ENCODE measurements at regions not wholly inside any gene's neighbourhood (a gene's known extent, or its start where the extent isn't known, plus 50 kb on each side); places are given as distances from the start of the nearest gene placed in this dataset.

DNA sequence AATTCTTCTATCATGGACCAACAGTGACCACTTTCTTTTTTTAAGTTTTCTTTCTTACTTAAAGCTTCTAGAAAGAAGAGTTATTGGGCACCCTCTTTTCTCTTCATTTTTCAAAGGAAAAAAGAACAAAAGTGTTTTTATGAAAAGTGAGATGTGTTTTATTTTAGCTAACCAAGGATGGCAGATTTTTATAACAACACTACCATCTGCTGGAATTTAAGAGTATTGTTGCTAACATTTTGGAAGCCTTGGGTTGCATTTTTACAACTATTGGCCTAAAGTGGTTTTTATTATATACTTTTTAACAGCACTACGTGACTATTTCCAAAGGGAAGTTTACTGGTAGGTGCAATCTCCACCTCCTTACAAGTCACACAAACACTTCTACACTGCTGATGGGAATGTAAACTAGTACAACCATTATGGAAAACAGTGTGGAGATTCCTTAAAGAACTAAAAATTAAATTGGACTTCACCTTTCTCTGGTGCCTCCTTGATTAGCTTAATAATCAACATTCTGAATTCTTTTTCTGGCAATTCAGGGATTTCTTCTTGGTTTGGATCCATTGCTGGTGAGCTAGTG, 237.7 kb upstream of the AGTR1 start:
- H3K27me3 ChIP-seq (ENCODE audit: control insufficient read depth, insufficient read depth, low read length), result no peaks in the 10 kb centered on the region
- no peak overlapping the region for H3K27ac ChIP-seq (ENCODE audit: low read depth in 2 of 2, low read length in 2 of 2)
- no peaks in the 10 kb centered on the region for H3K4me1 ChIP-seq (ENCODE audit: control insufficient read depth in 2 of 3, insufficient read depth in 2 of 3, low read depth in 1 of 3, low read length in 3 of 3)
- H3K9ac ChIP-seq (ENCODE audit: low read length in 3 of 3), result no peak overlapping the region
- H3K4me3 ChIP-seq (ENCODE audit: low read length in 3 of 3), result no peak overlapping the region
- intact Hi-C loops (cut with DNase I), result no loop called here
- no peaks in the 10 kb centered on the region for H3K9me3 ChIP-seq (ENCODE audit: control insufficient read depth in 2 of 3, insufficient read depth in 1 of 3, low read length in 3 of 3)
- FAIRE-seq (no peak), DNase-seq (no peak)
- no peaks in the 10 kb centered on the region for H3K36me3 ChIP-seq (ENCODE audit: control insufficient read depth in 2 of 3, insufficient read depth in 3 of 3, low read length in 3 of 3)
- TF ChIP-seq, protein P1, sequence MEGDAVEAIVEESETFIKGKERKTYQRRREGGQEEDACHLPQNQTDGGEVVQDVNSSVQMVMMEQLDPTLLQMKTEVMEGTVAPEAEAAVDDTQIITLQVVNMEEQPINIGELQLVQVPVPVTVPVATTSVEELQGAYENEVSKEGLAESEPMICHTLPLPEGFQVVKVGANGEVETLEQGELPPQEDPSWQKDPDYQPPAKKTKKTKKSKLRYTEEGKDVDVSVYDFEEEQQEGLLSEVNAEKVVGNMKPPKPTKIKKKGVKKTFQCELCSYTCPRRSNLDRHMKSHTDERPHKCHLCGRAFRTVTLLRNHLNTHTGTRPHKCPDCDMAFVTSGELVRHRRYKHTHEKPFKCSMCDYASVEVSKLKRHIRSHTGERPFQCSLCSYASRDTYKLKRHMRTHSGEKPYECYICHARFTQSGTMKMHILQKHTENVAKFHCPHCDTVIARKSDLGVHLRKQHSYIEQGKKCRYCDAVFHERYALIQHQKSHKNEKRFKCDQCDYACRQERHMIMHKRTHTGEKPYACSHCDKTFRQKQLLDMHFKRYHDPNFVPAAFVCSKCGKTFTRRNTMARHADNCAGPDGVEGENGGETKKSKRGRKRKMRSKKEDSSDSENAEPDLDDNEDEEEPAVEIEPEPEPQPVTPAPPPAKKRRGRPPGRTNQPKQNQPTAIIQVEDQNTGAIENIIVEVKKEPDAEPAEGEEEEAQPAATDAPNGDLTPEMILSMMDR (IDR thresholded peaks at IDR 0.05; ENCODE audit: borderline replicate concordance, extremely low read depth, insufficient read depth), result no peak

DNA sequence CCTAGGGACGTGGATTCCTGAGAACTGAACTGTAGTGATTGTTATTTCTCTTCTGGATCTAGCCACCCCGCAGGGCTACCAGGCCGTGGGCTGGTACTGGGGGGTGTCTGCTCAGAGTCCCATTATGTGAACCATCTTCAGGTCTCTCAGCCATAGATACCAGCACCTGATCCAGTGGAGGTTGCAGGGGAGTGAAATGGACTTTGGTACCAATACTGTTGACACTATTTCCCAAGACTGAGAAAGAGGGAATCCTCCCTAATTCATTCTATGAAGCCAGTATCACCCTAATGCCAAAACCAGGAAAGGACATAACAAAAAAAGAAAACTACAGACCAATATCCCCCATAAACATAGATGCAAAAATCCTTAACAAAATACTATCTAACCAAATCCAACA, 237.0 kb upstream of the AGTR1 start:
- no peak overlapping the region for H3K9ac ChIP-seq (ENCODE audit: low read length in 3 of 3)
- no peaks in the 10 kb centered on the region for H3K4me1 ChIP-seq (ENCODE audit: control insufficient read depth in 2 of 3, insufficient read depth in 2 of 3, low read depth in 1 of 3, low read length in 3 of 3)
- H3K27ac ChIP-seq (ENCODE audit: low read depth in 2 of 2, low read length in 2 of 2), result no peak overlapping the region
- no peaks in the 10 kb centered on the region for H3K36me3 ChIP-seq (ENCODE audit: control insufficient read depth in 2 of 3, insufficient read depth in 3 of 3, low read length in 3 of 3)
- TF ChIP-seq, protein P1 (IDR thresholded peaks at IDR 0.05; ENCODE audit: borderline replicate concordance, extremely low read depth, insufficient read depth), result no peak
- H3K4me3 ChIP-seq (ENCODE audit: low read length in 3 of 3), result no peak overlapping the region
- intact Hi-C loops (cut with DNase I), result no loop called here
- no peak for FAIRE-seq
- no peaks in the 10 kb centered on the region for H3K9me3 ChIP-seq (ENCODE audit: control insufficient read depth in 2 of 3, insufficient read depth in 1 of 3, low read length in 3 of 3)
- no peaks in the 10 kb centered on the region for H3K27me3 ChIP-seq (ENCODE audit: control insufficient read depth, insufficient read depth, low read length)
- DNase-seq, result no peak

DNA sequence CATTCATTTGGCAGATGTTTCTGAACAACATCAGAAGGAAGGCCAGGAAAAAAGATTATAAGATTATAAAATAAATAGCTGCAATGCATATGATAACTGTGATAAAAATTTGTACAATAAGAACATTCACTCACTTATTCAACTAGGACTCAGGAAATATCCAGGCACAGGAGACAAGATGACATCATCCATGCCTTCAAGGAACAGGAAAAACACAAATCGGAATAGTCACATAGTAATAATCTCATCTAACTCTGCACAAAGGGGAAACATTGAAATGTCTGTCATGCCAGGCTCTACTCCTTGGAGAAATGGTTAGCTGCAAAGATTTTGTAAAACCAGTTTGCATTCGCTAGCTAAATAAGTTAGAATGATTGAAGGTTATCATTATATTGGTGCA, 233.5 kb upstream of the AGTR1 start:
- DNase-seq (no peak), FAIRE-seq (no peak)
- intact Hi-C loops (cut with DNase I), result no loop called here

More for the DNA sequence above, 233.5 kb upstream of the AGTR1 start:
- TF ChIP-seq, protein P1 (IDR thresholded peaks at IDR 0.05; ENCODE audit: borderline replicate concordance, extremely low read depth, insufficient read depth), result no peak
- no peak overlapping the region for H3K9ac ChIP-seq (ENCODE audit: low read length in 3 of 3)
- H3K27me3 ChIP-seq (ENCODE audit: control insufficient read depth, insufficient read depth, low read length), result no peaks in the 10 kb centered on the region
- no peak overlapping the region for H3K4me3 ChIP-seq (ENCODE audit: low read length in 3 of 3)
- H3K4me1 ChIP-seq (ENCODE audit: control insufficient read depth in 2 of 3, insufficient read depth in 2 of 3, low read depth in 1 of 3, low read length in 3 of 3), result no peaks in the 10 kb centered on the region
- H3K36me3 ChIP-seq (ENCODE audit: control insufficient read depth in 2 of 3, insufficient read depth in 3 of 3, low read length in 3 of 3), result no peaks in the 10 kb centered on the region
- no peaks in the 10 kb centered on the region for H3K9me3 ChIP-seq (ENCODE audit: control insufficient read depth in 2 of 3, insufficient read depth in 1 of 3, low read length in 3 of 3)
- H3K27ac ChIP-seq (ENCODE audit: low read depth in 2 of 2, low read length in 2 of 2), result no peak overlapping the region
